ENCODE measurements at regions not wholly inside any gene's neighbourhood (a gene's known extent, or its start where the extent isn't known, plus 50 kb on each side); places are given as distances from the start of the nearest gene placed in this dataset.

- CTCF ChIA-PET: interaction anchor here (0.8 to 1.2 kb wide), 2 partner anchors 10 to 128 kb away, joined by 3 to 4 read pairs; no protein-coding TSS in a partner anchor
- no peaks in the 10 kb centered on the region for H3K36me3 ChIP-seq (ENCODE audit: control insufficient read depth in 1 of 2, insufficient read depth in 2 of 2, low read length in 2 of 2)
- ATAC-seq (no peak), DNase-seq (ENCODE audit: low read depth, low spot score) (no peak)
- no peak overlapping the region for H2AFZ ChIP-seq (ENCODE audit: low read depth, low read length, poor library complexity, severe bottlenecking)
- RAD21 ChIA-PET (ENCODE audit: low non-redundant PET in 1 of 2, low total read pairs in 2 of 2, uncharacterized antibody in 2 of 2, unreplicated experiment in 2 of 2): no interaction called here
- intact Hi-C loops (cut with micrococcal nuclease): loop anchor here (5.0 kb wide), 3 partner anchors 125 to 820 kb away; no protein-coding TSS in a partner anchor
- no TSS peak for BruUV-seq (replicated peaks)
- TF ChIP-seq POLR2A (IDR thresholded peaks at IDR 0.05; ENCODE audit: borderline replicate concordance, extremely low read depth, insufficient read depth, insufficient read length) (no peak), EZH2 (IDR thresholded peaks at IDR 0.05) (no peak), ZNF274 (IDR thresholded peaks at IDR 0.05; ENCODE audit: low read depth, low read length) (no peak), MAX (IDR thresholded peaks at IDR 0.05) (no peak), ZFX (IDR thresholded peaks at IDR 0.05) (no peak), ATF3 (IDR thresholded peaks at IDR 0.05) (no peak)
- H3K9me2 ChIP-seq (ENCODE audit: insufficient read depth): no peaks in the 10 kb centered on the region
- H3K27ac ChIP-seq (ENCODE audit: low read depth, low read length): no peak overlapping the region
- H4K20me1 ChIP-seq (ENCODE audit: insufficient read depth): no peaks in the 10 kb centered on the region
- no peak overlapping the region for H3K4me2 ChIP-seq (ENCODE audit: low read length)
- H3K4me1 ChIP-seq (ENCODE audit: control insufficient read depth in 1 of 2, insufficient read depth in 2 of 2, low read length in 2 of 2): peaks cover 0 to 12% of the 10 kb centered on the region in 2 experiments; a peak in 2 of 4 replicates
- POLR2A ChIA-PET: no interaction called here
- no peak overlapping the region for H3K9ac ChIP-seq (ENCODE audit: low read length)
- no peak overlapping the region for H3K4me3 ChIP-seq (replicated peaks in 1 of 2; ENCODE audit: low read depth in 1 of 2, low read length in 2 of 2)
- H3K27me3 ChIP-seq (ENCODE audit: insufficient read depth, low read length): no peaks in the 10 kb centered on the region
- H3K9me3 ChIP-seq (ENCODE audit: control insufficient read depth in 1 of 2, insufficient read depth in 1 of 2, low read depth in 1 of 2, low read length in 2 of 2): no peaks in the 10 kb centered on the region
- H3K79me2 ChIP-seq (ENCODE audit: insufficient read depth, low read length): no peaks in the 10 kb centered on the region
These were observed 220.7 kb downstream of the WDR11 start for GRCh38 chr10:121071901-121072300.

- Histone ChIP-seq H4K20me1 (ENCODE audit: insufficient read depth) (no peaks in the 10 kb centered on the region), H3K4me2 (ENCODE audit: low read length) (no peak overlapping the region), H3K79me2 (ENCODE audit: insufficient read depth, low read length) (no peaks in the 10 kb centered on the region), H3K9me3 (ENCODE audit: control insufficient read depth in 1 of 2, insufficient read depth in 1 of 2, low read depth in 1 of 2, low read length in 2 of 2) (no peaks in the 10 kb centered on the region), H3K27ac (ENCODE audit: low read depth, low read length) (no peak overlapping the region), H2AFZ (ENCODE audit: low read depth, low read length, poor library complexity, severe bottlenecking) (no peak overlapping the region), H3K9me2 (ENCODE audit: insufficient read depth) (no peaks in the 10 kb centered on the region), H3K4me3 (replicated peaks in 1 of 2; ENCODE audit: low read depth in 1 of 2, low read length in 2 of 2) (no peak overlapping the region), H3K9ac (ENCODE audit: low read length) (no peak overlapping the region), H3K27me3 (ENCODE audit: insufficient read depth, low read length) (peaks cover 1% of the 10 kb centered on the region; the same call in 1 of the 2 replicates), H3K4me1 (ENCODE audit: control insufficient read depth in 1 of 2, insufficient read depth in 2 of 2, low read length in 2 of 2) (peaks cover 0 to 15% of the 10 kb centered on the region in 2 experiments; a peak in 2 of 4 replicates), H3K36me3 (ENCODE audit: control insufficient read depth in 1 of 2, insufficient read depth in 2 of 2, low read length in 2 of 2) (no peaks in the 10 kb centered on the region)
- intact Hi-C loops (cut with micrococcal nuclease): loop anchor here (5.0 kb wide), 3 partner anchors 126 to 819 kb away; no protein-coding TSS in a partner anchor
- BruUV-seq (replicated peaks): no TSS peak
- no peak for ATAC-seq
- ChIA-PET RAD21 (ENCODE audit: low non-redundant PET in 1 of 2, low total read pairs in 2 of 2, uncharacterized antibody in 2 of 2, unreplicated experiment in 2 of 2) (no interaction called here), CTCF (no interaction called here), POLR2A (no interaction called here)
- DNase-seq (ENCODE audit: low read depth, low spot score): no peak
- no peak for TF ChIP-seq POLR2A (IDR thresholded peaks at IDR 0.05; ENCODE audit: borderline replicate concordance, extremely low read depth, insufficient read depth, insufficient read length)
- TF ChIP-seq CBX3 (IDR thresholded peaks at IDR 0.05; ENCODE audit: low read depth): no peak
- TF ChIP-seq ATF3 (IDR thresholded peaks at IDR 0.05): no peak
- TF ChIP-seq JUND (IDR thresholded peaks at IDR 0.05): no peak
- TF ChIP-seq SRF (IDR thresholded peaks at IDR 0.05; ENCODE audit: low read depth): no peak
- TF ChIP-seq CTCF (IDR thresholded peaks at IDR 0.05 in 2 of 3, conservative IDR thresholded peaks at IDR 0.05 in 1 of 3; ENCODE audit: borderline replicate concordance in 1 of 3, insufficient read depth in 1 of 3, low read depth in 2 of 3, low read length in 2 of 3): no peak
- TF ChIP-seq FOSL1 (IDR thresholded peaks at IDR 0.05; ENCODE audit: low read depth): no peak
- TF ChIP-seq POLR2AphosphoS5 (IDR thresholded peaks at IDR 0.05; ENCODE audit: low read depth, low read length): no peak
- no peak for TF ChIP-seq RAD21 (IDR thresholded peaks at IDR 0.05; ENCODE audit: low read depth)
- TF ChIP-seq ZBTB33 (IDR thresholded peaks at IDR 0.05; ENCODE audit: extremely low read depth, insufficient replicate concordance, low read length): no peak
- no peak for TF ChIP-seq ELF1 (IDR thresholded peaks at IDR 0.05; ENCODE audit: borderline replicate concordance, low read depth)
- no peak for TF ChIP-seq ZNF274 (IDR thresholded peaks at IDR 0.05; ENCODE audit: low read depth, low read length)
- no peak for TF ChIP-seq MAX (IDR thresholded peaks at IDR 0.05)
- no peak for TF ChIP-seq EZH2 (IDR thresholded peaks at IDR 0.05)
- TF ChIP-seq SP1 (IDR thresholded peaks at IDR 0.05; ENCODE audit: low read depth): no peak
- no peak for TF ChIP-seq ZFX (IDR thresholded peaks at IDR 0.05)
These were observed 222.6 kb downstream of the WDR11 start for GRCh38 chr10:121073728-121074127.
